CD14-positive monocyte (primary cell): ENCODE measurements at regions not wholly inside any gene's neighbourhood (a gene's known extent, or its start where the extent isn't known, plus 50 kb on each side); places are given as distances from the start of the nearest gene placed in this dataset.

Experiments used
- DNase-seq, 3 donors: peaks; one replicate each; pipeline ENCODE4 v3.0.0-alpha.2; 2011 to 2022
- H2AFZ ChIP-seq: 2 replicates; pipeline ENCODE4 v1.6.0; 2012; ENCODE audit warnings: mild to moderate bottlenecking, low read depth, low read length, inconsistent platforms; ENCODE audit not compliant: insufficient read depth, poor library complexity, severe bottlenecking
- H3K27ac ChIP-seq, 2 donors: 1 replicate in 1 of 2; 2 replicates in 1 of 2; pipeline ENCODE4 v1.5.1; 2012 to 2013; ENCODE audit warnings: low read length in 2 of 2, control low read depth in 1 of 2, inconsistent platforms in 1 of 2, low read depth in 1 of 2, mild to moderate bottlenecking in 1 of 2
- H3K27me3 ChIP-seq, 2 donors: one replicate each; pipeline versions ENCODE4 v1.6.0 to v1.6.1; 2011 to 2013; ENCODE audit warnings: low read length in 2 of 2; ENCODE audit not compliant: control insufficient read depth in 2 of 2, insufficient read depth in 2 of 2
- H3K36me3 ChIP-seq, 2 donors: replicated peaks in 1 of 2; 1 replicate in 1 of 2; 2 replicates in 1 of 2; pipeline versions ENCODE4 v1.5.1 to v1.6.1; 2012 to 2013; ENCODE audit warnings: low read length in 2 of 2, control low read depth in 1 of 2, inconsistent platforms in 1 of 2, mild to moderate bottlenecking in 1 of 2; ENCODE audit not compliant: insufficient read depth in 2 of 2, control insufficient read depth in 1 of 2
- H3K4me1 ChIP-seq, 2 donors: 1 replicate in 1 of 2; 2 replicates in 1 of 2; pipeline versions ENCODE4 v1.5.1 to v1.6.1; 2012 to 2013; ENCODE audit warnings: low read length in 2 of 2, control low read depth in 1 of 2, inconsistent platforms in 1 of 2, mild to moderate bottlenecking in 1 of 2, moderate library complexity in 1 of 2; ENCODE audit not compliant: insufficient read depth in 2 of 2, control insufficient read depth in 1 of 2
- H3K4me2 ChIP-seq: replicated peaks from 2 replicates; pipeline ENCODE3; 2012; ENCODE audit warnings: low read length, moderate library complexity, mild to moderate bottlenecking; ENCODE audit not compliant: poor library complexity, severe bottlenecking; ENCODE audit errors: extremely low read depth
- H3K4me3 ChIP-seq, 3 experiments: fragments of 200-600 bp in 1 of 3; sonication (generic) in 1 of 3; replicated peaks in 1 of 3; 1 replicate in 2 of 3; 2 replicates in 1 of 3; pipeline ENCODE4 v1.5.1; 2011 to 2013; ENCODE audit warnings: low read length in 3 of 3, mild to moderate bottlenecking in 3 of 3, control low read depth in 2 of 3, low read depth in 2 of 3, inconsistent platforms in 1 of 3, moderate library complexity in 1 of 3
- H3K79me2 ChIP-seq: 2 replicates; pipeline ENCODE4 v1.6.0; 2012; ENCODE audit warnings: mild to moderate bottlenecking, control low read depth, inconsistent platforms, low read length, moderate library complexity; ENCODE audit not compliant: insufficient read depth
- H3K9ac ChIP-seq: 2 replicates; pipeline ENCODE4 v1.6.0; 2017; ENCODE audit warnings: low read length, mild to moderate bottlenecking; ENCODE audit not compliant: insufficient read depth, poor library complexity, severe bottlenecking
- H3K9me3 ChIP-seq, 2 donors: replicated peaks in 1 of 2; 1 replicate in 1 of 2; 2 replicates in 1 of 2; pipeline versions ENCODE4 v1.5.1 to v1.6.1; 2012 to 2013; ENCODE audit warnings: low read length in 2 of 2, control low read depth in 1 of 2; ENCODE audit not compliant: control insufficient read depth in 1 of 2, insufficient read depth in 1 of 2
- H4K20me1 ChIP-seq: 2 replicates; pipeline ENCODE4 v1.6.0; 2012; ENCODE audit warnings: mild to moderate bottlenecking, low read length, control low read depth, moderate library complexity; ENCODE audit not compliant: insufficient read depth
- H3K27ac Mint-ChIP-seq, 7 donors: one replicate each; pipeline ENCODE4 v1.8.0; 2020; ENCODE audit warnings: mild to moderate bottlenecking in 7 of 7, mixed read lengths in 7 of 7, moderate library complexity in 6 of 7, inconsistent platforms in 2 of 7
- H3K27me3 Mint-ChIP-seq, 3 donors: one replicate each; pipeline ENCODE4 v1.8.0; 2021 to 2022; ENCODE audit warnings: low read depth in 3 of 3, mild to moderate bottlenecking in 3 of 3, mixed read lengths in 3 of 3, moderate library complexity in 3 of 3, inconsistent platforms in 1 of 3
- H3K36me3 Mint-ChIP-seq, 2 donors: one replicate each; pipeline ENCODE4 v1.8.0; 2020; ENCODE audit warnings: mixed read lengths in 2 of 2, inconsistent platforms in 1 of 2, mild to moderate bottlenecking in 1 of 2
- H3K4me1 Mint-ChIP-seq: one replicate; pipeline ENCODE4 v1.8.0; 2020; ENCODE audit warnings: mild to moderate bottlenecking, mixed read lengths
- H3K4me3 Mint-ChIP-seq, 2 donors: one replicate each; pipeline ENCODE4 v1.8.0; 2020; ENCODE audit warnings: mild to moderate bottlenecking in 2 of 2, mixed read lengths in 2 of 2, moderate library complexity in 1 of 2
- H3K9me3 Mint-ChIP-seq, 7 donors: one replicate each; pipeline ENCODE4 v1.8.0; 2020 to 2022; ENCODE audit warnings: mixed read lengths in 7 of 7, mild to moderate bottlenecking in 6 of 7, moderate library complexity in 6 of 7, inconsistent platforms in 2 of 7
- CTCF ChIP-seq: fragments of 200-600 bp; IDR thresholded peaks from one replicate; pipeline ENCODE4 v1.8.0; 2022; ENCODE audit warnings: antibody characterized with exemption, mild to moderate bottlenecking
- WGBS: methylation state at CpG from one replicate; pipeline ENCODE4 v1.1.5; 2013; ENCODE audit warnings: missing lambda C conversion rate; ENCODE audit not compliant: insufficient coverage; 5-methylcytosine and 5-hydroxymethylcytosine counted together
- intact Hi-C, 2 donors: fragments of 100-400 bp; cut with micrococcal nuclease; formaldehyde crosslinking; loops; one replicate each; pipeline versions ENCODE4 v1.15.0 to v1.15.1; 2023

DNA sequence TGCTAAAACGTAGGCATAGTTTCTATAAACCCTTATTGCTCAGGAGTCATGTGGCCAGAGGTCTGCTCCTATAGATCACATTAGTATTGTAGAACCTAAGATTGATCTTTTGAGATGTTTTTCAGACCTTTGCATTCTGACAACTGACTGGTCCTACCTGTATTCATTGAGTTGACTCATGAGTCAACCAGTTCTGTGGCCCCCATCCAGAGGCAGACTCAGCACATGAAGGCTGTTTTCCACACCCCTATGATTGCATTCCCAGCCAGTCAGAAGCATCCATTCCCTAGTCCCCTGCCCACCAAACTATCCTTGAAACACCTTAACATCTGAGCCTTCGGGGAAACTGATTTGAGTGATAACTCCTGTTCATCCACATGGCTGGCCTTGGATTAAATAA, 451.7 kb downstream of the SIPA1L2 start:
- Mint-ChIP-seq H3K36me3 (no peaks in the 10 kb centered on the region), H3K27ac (no peak overlapping the region), H3K27me3 (peaks cover 2 to 7% (median 5%) of the 10 kb centered on the region in 3 donors), H3K4me1 (no peaks in the 10 kb centered on the region), H3K9me3 (peaks cover 0 to 4% (median 2%) of the 10 kb centered on the region in 7 donors), H3K4me3 (no peak overlapping the region)
- WGBS, result 83% methylated on average over 1 of the region's 2 CpGs
- Histone ChIP-seq H3K27me3 (no peaks in the 10 kb centered on the region), H3K9ac (no peak overlapping the region), H3K4me1 (no peaks in the 10 kb centered on the region), H3K4me2 (no peak overlapping the region), H3K4me3 (no peak overlapping the region), H3K79me2 (no peaks in the 10 kb centered on the region), H4K20me1 (no peaks in the 10 kb centered on the region), H2AFZ (no peak overlapping the region), H3K36me3 (no peaks in the 10 kb centered on the region), H3K9me3 (no peaks in the 10 kb centered on the region), H3K27ac (no peak overlapping the region)
- TF ChIP-seq CTCF, result no peak
- intact Hi-C loops, result no loop called here
- no peak for DNase-seq

GRCh38 chr1:232177438-232177837, 452.5 kb downstream of the SIPA1L2 start:
- Histone ChIP-seq H3K27me3 (no peaks in the 10 kb centered on the region), H3K4me1 (peaks cover 0 to 3% of the 10 kb centered on the region in 2 donors), H2AFZ (no peak overlapping the region), H3K79me2 (no peaks in the 10 kb centered on the region), H3K36me3 (no peaks in the 10 kb centered on the region), H3K27ac (no peak overlapping the region), H4K20me1 (no peaks in the 10 kb centered on the region), H3K4me3 (no peak overlapping the region), H3K9me3 (no peaks in the 10 kb centered on the region), H3K9ac (no peak overlapping the region), H3K4me2 (no peak overlapping the region)
- H3K4me1 Mint-ChIP-seq, result peaks cover under 1% of the 10 kb centered on the region
- peaks cover 2 to 7% (median 5%) of the 10 kb centered on the region in 3 donors for H3K27me3 Mint-ChIP-seq
- H3K9me3 Mint-ChIP-seq, result peaks cover 0 to 3% (median 2%) of the 10 kb centered on the region in 7 donors
- TF ChIP-seq CTCF, result no peak
- no peaks in the 10 kb centered on the region for H3K36me3 Mint-ChIP-seq
- no peak overlapping the region for H3K4me3 Mint-ChIP-seq
- DNase-seq, result no peak
- 100% methylated on average over 1 of the region's 2 CpGs for WGBS
- no peak overlapping the region for H3K27ac Mint-ChIP-seq
- intact Hi-C loops, result no loop called here
